K562 (cell line): ENCODE measurements at regions not wholly inside any gene's neighbourhood (a gene's known extent, or its start where the extent isn't known, plus 50 kb on each side); places are given as distances from the start of the nearest gene placed in this dataset.

Experiments
- BRCA1 ChIP-seq, 2 experiments: fragments of 450-650 bp in 1 of 2; sonication (generic) in 1 of 2; formaldehyde crosslinking in 1 of 2; IDR thresholded peaks; 2 replicates each; pipeline versions ENCODE4 v1.5.0 to v1.6.1; 2017 to 2020; ENCODE audit warnings: mild to moderate bottlenecking in 1 of 2, missing genetic modification reagents in 1 of 2
- CEBPG ChIP-seq, 3 experiments: fragments of 200-800 bp in 1 of 3; sonication (Bioruptor generic) in 1 of 3; sonication (generic) in 1 of 3; formaldehyde crosslinking in 1 of 3; IDR thresholded peaks in 2 of 3; conservative IDR thresholded peaks in 1 of 3; 2 replicates each; pipeline versions ENCODE4 v1.6.1 to v1.8.0; 2016 to 2022; ENCODE audit warnings: missing compliant biosample characterization in 2 of 3, missing genetic modification characterization in 2 of 3, mild to moderate bottlenecking in 1 of 3, missing genetic modification reagents in 1 of 3
- FOXJ3 ChIP-seq: sonication (generic); formaldehyde crosslinking; IDR thresholded peaks from 2 replicates; pipeline ENCODE4 v1.4.0; 2020; ENCODE audit warnings: mild to moderate bottlenecking, missing genetic modification reagents
- LEF1 ChIP-seq: fragments of 450-650 bp; IDR thresholded peaks from 2 replicates; pipeline ENCODE4 v1.6.1; 2016; ENCODE audit warnings: mild to moderate bottlenecking
- SIN3A ChIP-seq, 2 experiments: fragments of 150-350 bp in 1 of 2; IDR thresholded peaks; 2 replicates each; pipeline ENCODE4 v1.6.1; 2011 to 2016; ENCODE audit warnings: borderline replicate concordance in 2 of 2, low read depth in 2 of 2, low read length in 2 of 2, mild to moderate bottlenecking in 2 of 2, moderate library complexity in 2 of 2; ENCODE audit not compliant: control insufficient read depth in 1 of 2
- ZNF274 ChIP-seq: IDR thresholded peaks from 2 replicates; pipeline ENCODE4 v1.6.1; 2011; ENCODE audit warnings: low read depth, mild to moderate bottlenecking, low read length, moderate library complexity, borderline replicate concordance

- TF ChIP-seq CEBPG (CRISPR knock-in tag; IDR thresholded peaks at IDR 0.05): no peak
- TF ChIP-seq CEBPG (tag; conservative IDR thresholded peaks at IDR 0.05 in 1 of 2, IDR thresholded peaks at IDR 0.05 in 1 of 2): no peak
- TF ChIP-seq FOXJ3: no peak
- no peak for TF ChIP-seq LEF1
- no peak for TF ChIP-seq ZNF274
- no peak for TF ChIP-seq SIN3A (IDR thresholded peaks at IDR 0.05; ENCODE audit: borderline replicate concordance in 2 of 2, control insufficient read depth in 1 of 2, low read depth in 2 of 2, low read length in 2 of 2)
- TF ChIP-seq BRCA1 (IDR thresholded peaks at IDR 0.05): no peak
- TF ChIP-seq BRCA1 (CRISPR knock-in tag; IDR thresholded peaks at IDR 0.05): no peak
Observed at GRCh38 chr4:180788729-180789128, 1454.5 kb upstream of the TENM3 start.
